PC-3 (cell line): ENCODE measurements at regions not wholly inside any gene's neighbourhood (a gene's known extent, or its start where the extent isn't known, plus 50 kb on each side); places are given as distances from the start of the nearest gene placed in this dataset.

Experiments
- ATAC-seq: fragments of 200-7000 bp; cut with Tn5 transposase; 2 replicates; pipeline ENCODE4 v1.9.1; 2020; ENCODE audit warnings: mild to moderate bottlenecking, moderate library complexity
- BruUV-seq: library from RNA; stranded (reverse); fragments of 400-500 nt; replicated peaks from 2 replicates; lab custom pipeline; 2021; lab: Mats Ljungman, UMichigan
- CTCF ChIA-PET: fragments of 300-600 bp; sonication (Branson Sonifier 250); formaldehyde crosslinking; loops from one replicate; lab custom pipeline; 2022; ENCODE audit warnings: antibody characterized with exemption; lab: Charles Lee
- POLR2A ChIA-PET: fragments of 300-600 bp; sonication (Branson Sonifier 250); formaldehyde crosslinking; loops from one replicate; lab custom pipeline; 2022; ENCODE audit warnings: antibody characterized with exemption; ENCODE audit not compliant: unreplicated experiment; lab: Charles Lee
- DNase-seq: peaks from one replicate; pipeline ENCODE4 v3.0.0-alpha.2; 2015
- H2AFZ ChIP-seq: fragments of 300-600 bp; sonication (generic); 2 replicates; pipeline ENCODE4 v1.6.0; 2016; ENCODE audit warnings: antibody characterized with exemption, low read length
- H3F3A ChIP-seq: fragments of 300-600 bp; sonication (generic); one replicate; pipeline ENCODE4 v1.6.0; 2017; ENCODE audit warnings: antibody characterized with exemption, low read length, control low read depth, mild to moderate bottlenecking; ENCODE audit not compliant: unreplicated experiment
- H3K27ac ChIP-seq: fragments of 300-600 bp; sonication (generic); 2 replicates; pipeline ENCODE4 v1.5.1; 2016; ENCODE audit warnings: mild to moderate bottlenecking, low read length
- H3K27me3 ChIP-seq: fragments of 300-600 bp; sonication (generic); 2 replicates; pipeline ENCODE4 v1.6.1; 2016; ENCODE audit warnings: low read length, mixed read lengths
- H3K36me3 ChIP-seq: fragments of 300-600 bp; sonication (generic); 2 replicates; pipeline ENCODE4 v1.6.1; 2016; ENCODE audit warnings: low read depth, mixed run types, low read length, mixed read lengths
- H3K4me1 ChIP-seq: fragments of 300-600 bp; sonication (generic); 2 replicates; pipeline ENCODE4 v1.5.1; 2016; ENCODE audit warnings: low read length; ENCODE audit not compliant: insufficient read depth
- H3K4me2 ChIP-seq: fragments of 300-600 bp; sonication (generic); 2 replicates; pipeline ENCODE4 v1.6.0; 2016; ENCODE audit warnings: low read length
- H3K4me3 ChIP-seq: fragments of 300-600 bp; sonication (generic); 2 replicates; pipeline ENCODE4 v1.5.1; 2016; ENCODE audit warnings: mild to moderate bottlenecking, low read length, mixed read lengths
- H3K79me2 ChIP-seq: fragments of 300-600 bp; sonication (generic); 2 replicates; pipeline ENCODE4 v1.6.1; 2017; ENCODE audit warnings: low read length, mixed read lengths
- H3K9ac ChIP-seq: fragments of 300-600 bp; sonication (generic); 2 replicates; pipeline ENCODE4 v1.6.0; 2016; ENCODE audit warnings: mild to moderate bottlenecking, low read length
- H3K9me2 ChIP-seq: fragments of 300-600 bp; sonication (generic); replicated peaks from 2 replicates; pipeline ENCODE4 v1.6.1; 2016; ENCODE audit warnings: mixed run types, low read length, mixed read lengths
- H3K9me3 ChIP-seq: fragments of 300-600 bp; sonication (generic); 2 replicates; pipeline ENCODE4 v1.6.1; 2016; ENCODE audit warnings: low read length, mixed read lengths
- H4K20me1 ChIP-seq: fragments of 300-600 bp; sonication (generic); 2 replicates; pipeline ENCODE4 v1.6.1; 2016; ENCODE audit warnings: low read length, mixed read lengths
- EZH2 ChIP-seq: fragments of 300-600 bp; sonication (generic); IDR thresholded peaks from one replicate; pipeline ENCODE4 v1.6.1; 2017; ENCODE audit warnings: antibody characterized with exemption, mild to moderate bottlenecking, low read length; ENCODE audit not compliant: unreplicated experiment
- EZH2phosphoT487 ChIP-seq: fragments of 300-600 bp; sonication (generic); IDR thresholded peaks from 2 replicates; pipeline ENCODE4 v1.6.1; 2018; ENCODE audit warnings: mild to moderate bottlenecking, antibody characterized with exemption, low read length, borderline replicate concordance
- intact Hi-C: fragments of 100-400 bp; cut with micrococcal nuclease; formaldehyde crosslinking; loops from 2 replicates; pipeline ENCODE4 v1.9.0; 2023
- TF ChIP-seq, protein P1 (sequence below): fragments of 300-600 bp; sonication (generic); conservative IDR thresholded peaks from 2 replicates; pipeline ENCODE4 v1.5.1; 2017; ENCODE audit warnings: antibody characterized with exemption, low read depth, mild to moderate bottlenecking, low read length

DNA sequence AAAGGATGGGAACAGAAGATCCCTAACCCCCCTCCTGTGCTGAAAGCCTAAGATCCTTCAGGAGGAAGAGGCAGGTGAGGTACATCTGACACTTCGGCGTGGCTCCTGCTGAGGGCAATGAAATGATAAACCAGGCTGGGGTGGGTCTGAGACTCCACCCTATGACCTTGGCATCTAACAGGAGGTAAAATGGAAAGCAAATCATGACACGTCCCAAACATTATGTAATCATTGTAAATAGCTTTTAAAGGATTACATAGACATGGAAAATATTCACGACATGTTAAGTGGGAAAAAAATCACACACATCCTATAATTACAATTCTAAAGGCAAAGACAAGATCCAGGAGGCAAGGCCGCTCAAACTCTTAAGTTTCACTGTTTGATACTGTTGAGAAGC lies 70.5 kb downstream of the LINC01488 start:
- no peak overlapping the region for H3K4me3 ChIP-seq
- BruUV-seq: no TSS peak
- no peaks in the 10 kb centered on the region for H3K27me3 ChIP-seq
- H3K9me2 ChIP-seq: no peaks in the 10 kb centered on the region
- no peak overlapping the region for H3K9ac ChIP-seq
- H3K4me1 ChIP-seq: no peaks in the 10 kb centered on the region
- ChIA-PET POLR2A (no interaction called here), CTCF (no interaction called here)
- H3K9me3 ChIP-seq: 0 out of 2 replicates have a peak, but pooled peaks cover 4% of the 10 kb centered on the region
- H2AFZ ChIP-seq: no peak overlapping the region
- intact Hi-C loops: no loop called here
- no peaks in the 10 kb centered on the region for H3K79me2 ChIP-seq
- no peak overlapping the region for H3K27ac ChIP-seq
- ATAC-seq: no peak
- no peaks in the 10 kb centered on the region for H3F3A ChIP-seq
- H4K20me1 ChIP-seq: no peaks in the 10 kb centered on the region
- no peaks in the 10 kb centered on the region for H3K36me3 ChIP-seq
- no peak for DNase-seq
- no peak overlapping the region for H3K4me2 ChIP-seq
- no peak for TF ChIP-seq EZH2phosphoT487
- TF ChIP-seq EZH2: no peak
- TF ChIP-seq, protein P1, sequence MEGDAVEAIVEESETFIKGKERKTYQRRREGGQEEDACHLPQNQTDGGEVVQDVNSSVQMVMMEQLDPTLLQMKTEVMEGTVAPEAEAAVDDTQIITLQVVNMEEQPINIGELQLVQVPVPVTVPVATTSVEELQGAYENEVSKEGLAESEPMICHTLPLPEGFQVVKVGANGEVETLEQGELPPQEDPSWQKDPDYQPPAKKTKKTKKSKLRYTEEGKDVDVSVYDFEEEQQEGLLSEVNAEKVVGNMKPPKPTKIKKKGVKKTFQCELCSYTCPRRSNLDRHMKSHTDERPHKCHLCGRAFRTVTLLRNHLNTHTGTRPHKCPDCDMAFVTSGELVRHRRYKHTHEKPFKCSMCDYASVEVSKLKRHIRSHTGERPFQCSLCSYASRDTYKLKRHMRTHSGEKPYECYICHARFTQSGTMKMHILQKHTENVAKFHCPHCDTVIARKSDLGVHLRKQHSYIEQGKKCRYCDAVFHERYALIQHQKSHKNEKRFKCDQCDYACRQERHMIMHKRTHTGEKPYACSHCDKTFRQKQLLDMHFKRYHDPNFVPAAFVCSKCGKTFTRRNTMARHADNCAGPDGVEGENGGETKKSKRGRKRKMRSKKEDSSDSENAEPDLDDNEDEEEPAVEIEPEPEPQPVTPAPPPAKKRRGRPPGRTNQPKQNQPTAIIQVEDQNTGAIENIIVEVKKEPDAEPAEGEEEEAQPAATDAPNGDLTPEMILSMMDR: no peak

DNA sequence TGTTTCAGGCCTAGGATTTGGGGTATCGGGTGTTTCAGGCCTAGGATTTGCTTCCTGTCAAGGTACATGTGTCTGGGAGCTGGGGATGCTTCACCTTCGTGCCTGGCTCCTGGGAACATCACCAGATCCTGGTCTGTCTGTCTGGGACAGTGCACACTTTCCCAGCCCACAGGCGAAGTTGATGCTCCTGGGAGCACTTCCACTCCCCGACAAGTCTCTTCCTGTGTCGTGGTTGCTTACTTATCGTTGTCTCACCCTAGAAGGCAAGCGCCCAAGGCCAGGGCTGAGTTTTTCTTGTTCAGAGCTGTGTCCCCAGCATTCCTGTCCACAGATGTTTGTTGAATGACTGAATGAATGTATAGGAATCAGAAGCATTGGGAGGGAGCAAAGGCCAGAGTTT lies 71.5 kb downstream of the LINC01488 start:
- no peak for DNase-seq
- TF ChIP-seq, protein P1: no peak
- TF ChIP-seq EZH2phosphoT487 (no peak), EZH2 (no peak)
- ChIA-PET POLR2A (interaction anchor here (0.6 kb wide), 1 partner anchor 35 kb away, joined by 5 read pairs; no protein-coding TSS in a partner anchor), CTCF (no interaction called here)
- Histone ChIP-seq H4K20me1 (no peaks in the 10 kb centered on the region), H3K4me1 (no peaks in the 10 kb centered on the region), H3K79me2 (no peaks in the 10 kb centered on the region), H3K9me2 (no peaks in the 10 kb centered on the region), H3K9ac (no peak overlapping the region), H3F3A (no peaks in the 10 kb centered on the region), H3K27ac (no peak overlapping the region), H3K4me2 (no peak overlapping the region), H3K36me3 (no peaks in the 10 kb centered on the region), H3K4me3 (no peak overlapping the region), H3K9me3 (0 out of 2 replicates have a peak, but pooled peaks cover 4% of the 10 kb centered on the region), H2AFZ (no peak overlapping the region), H3K27me3 (no peaks in the 10 kb centered on the region)
- intact Hi-C loops: no loop called here
- ATAC-seq: no peak
- BruUV-seq: no TSS peak

DNA sequence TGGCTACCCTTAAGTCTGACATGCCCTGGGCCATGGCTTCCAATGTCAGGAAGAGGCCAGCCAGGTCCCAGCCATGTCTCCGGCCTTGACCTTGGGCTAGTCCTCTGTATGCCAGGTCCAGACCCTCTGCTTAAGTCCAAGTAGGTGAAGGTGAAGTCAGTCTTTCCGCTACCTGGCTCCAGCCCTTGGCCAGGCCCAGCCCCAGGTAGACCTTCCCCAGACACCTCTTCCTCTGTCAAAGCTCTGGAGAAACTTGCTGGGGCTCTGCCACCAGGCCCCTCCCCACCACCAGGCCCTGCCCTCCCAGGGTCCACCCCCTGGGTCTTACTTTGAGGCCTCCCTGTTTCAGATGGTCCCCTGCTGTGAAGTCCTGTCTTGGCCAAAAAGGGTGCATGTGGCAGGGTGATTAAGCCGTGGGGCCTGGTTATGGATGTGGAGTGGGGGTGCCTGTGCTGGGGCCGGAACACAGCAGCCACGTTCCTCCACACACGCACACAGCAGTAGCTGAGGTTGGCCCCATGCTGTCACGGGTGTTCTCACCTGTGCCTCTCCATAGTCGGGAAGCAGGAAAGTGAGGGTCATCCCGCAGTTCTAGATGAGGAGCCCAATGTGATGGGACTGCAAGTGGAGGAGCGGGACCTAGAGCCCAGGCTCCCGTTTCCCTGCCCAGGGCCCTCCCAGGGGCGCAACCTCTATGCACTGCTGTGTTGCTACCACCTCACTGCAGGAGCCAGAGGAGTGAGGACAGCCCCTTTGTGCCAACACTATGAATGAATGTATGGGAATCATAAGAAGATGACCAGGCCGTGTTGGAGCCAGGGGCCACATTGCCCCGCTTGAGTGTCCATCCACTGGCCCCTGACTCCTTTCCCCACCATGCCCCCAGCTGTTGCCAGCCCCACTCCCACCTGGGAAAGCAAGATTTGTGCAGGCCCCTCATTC lies 72.2 kb downstream of the LINC01488 start:
- H3K9ac ChIP-seq: no peak overlapping the region
- H3K4me2 ChIP-seq: no peak overlapping the region
- no peaks in the 10 kb centered on the region for H3K27me3 ChIP-seq
- intact Hi-C loops: no loop called here
- no peak overlapping the region for H3K27ac ChIP-seq
- H4K20me1 ChIP-seq: no peaks in the 10 kb centered on the region
- BruUV-seq: no TSS peak
- H3K79me2 ChIP-seq: no peaks in the 10 kb centered on the region
- ChIA-PET POLR2A (no interaction called here), CTCF (interaction anchor here (0.7 kb wide), 1 partner anchor 46 kb away, joined by 13 read pairs; no protein-coding TSS in a partner anchor)
- ATAC-seq: no peak
- H3K4me3 ChIP-seq: no peak overlapping the region
- H3K9me2 ChIP-seq: no peaks in the 10 kb centered on the region
- no peak for TF ChIP-seq EZH2
- TF ChIP-seq, protein P1: no peak
- TF ChIP-seq EZH2phosphoT487: no peak
- no peaks in the 10 kb centered on the region for H3K4me1 ChIP-seq
- H3F3A ChIP-seq: no peaks in the 10 kb centered on the region
- H2AFZ ChIP-seq: no peak overlapping the region
- H3K9me3 ChIP-seq: 0 out of 2 replicates have a peak, but pooled peaks cover 4% of the 10 kb centered on the region
- no peak for DNase-seq
- no peaks in the 10 kb centered on the region for H3K36me3 ChIP-seq
